ENCODE measurements at regions not wholly inside any gene's neighbourhood (a gene's known extent, or its start where the extent isn't known, plus 50 kb on each side); places are given as distances from the start of the nearest gene placed in this dataset.

- ATAC-seq (peak; percentile 85), DNase-seq (peak; percentile 37)
- Histone ChIP-seq H4K20me1 (ENCODE audit: low read length) (no peaks in the 10 kb centered on the region), H3F3A (ENCODE audit: low read length, unreplicated experiment) (no peaks in the 10 kb centered on the region), H3K4me2 (ENCODE audit: low read length) (peak overlapping the region; percentile 20; the same call in 1 of the 2 replicates), H3K9ac (ENCODE audit: low read length) (no peak overlapping the region), H3K9me3 (ENCODE audit: low read length) (no peaks in the 10 kb centered on the region), H3K4me3 (ENCODE audit: low read length) (no peak overlapping the region), H3K79me2 (ENCODE audit: low read length) (no peaks in the 10 kb centered on the region), H3K9me2 (replicated peaks; ENCODE audit: low read length) (no peaks in the 10 kb centered on the region), H3K27me3 (ENCODE audit: low read length) (no peaks in the 10 kb centered on the region), H3K36me3 (ENCODE audit: low read depth, low read length) (no peaks in the 10 kb centered on the region), H2AFZ (ENCODE audit: low read length) (no peak overlapping the region), H3K27ac (ENCODE audit: low read length) (no peak overlapping the region), H3K4me1 (ENCODE audit: insufficient read depth, low read length) (peaks cover 9% of the 10 kb centered on the region; the same call in 1 of the 2 replicates)
- TF ChIP-seq CTCF (conservative IDR thresholded peaks at IDR 0.05; ENCODE audit: low read depth, low read length) = no peak
- TF ChIP-seq EZH2 (IDR thresholded peaks at IDR 0.05; ENCODE audit: low read length, unreplicated experiment) = no peak
- no peak for TF ChIP-seq EZH2phosphoT487 (IDR thresholded peaks at IDR 0.05; ENCODE audit: borderline replicate concordance, low read length)
- ChIA-PET CTCF (interaction anchor here (0.6 kb wide), 1 partner anchor 154 kb away, joined by 3 read pairs; no protein-coding TSS in a partner anchor), POLR2A (ENCODE audit: unreplicated experiment) (interaction anchor here (0.6 to 0.8 kb wide), 2 partner anchors 83 to 1077 kb away, joined by 6 to 7 read pairs; no protein-coding TSS in a partner anchor)
- intact Hi-C loops (cut with micrococcal nuclease) = no loop called here
- BruUV-seq (replicated peaks) = no TSS peak
Measured at GRCh38 chr7:12137283-12137682, 73.8 kb upstream of the TMEM106B start.

GRCh38 chr7:12138421-12138820 lies 72.7 kb upstream of the TMEM106B start:
- TF ChIP-seq EZH2 (IDR thresholded peaks at IDR 0.05; ENCODE audit: low read length, unreplicated experiment) = no peak
- no peak for TF ChIP-seq EZH2phosphoT487 (IDR thresholded peaks at IDR 0.05; ENCODE audit: borderline replicate concordance, low read length)
- no peak for TF ChIP-seq CTCF (conservative IDR thresholded peaks at IDR 0.05; ENCODE audit: low read depth, low read length)
- ATAC-seq = no peak

GRCh38 chr7:12139416-12139815 lies 71.7 kb upstream of the TMEM106B start:
- Histone ChIP-seq H3K79me2 (ENCODE audit: low read length) (no peaks in the 10 kb centered on the region), H3K36me3 (ENCODE audit: low read depth, low read length) (no peaks in the 10 kb centered on the region), H4K20me1 (ENCODE audit: low read length) (no peaks in the 10 kb centered on the region), H3K4me2 (ENCODE audit: low read length) (no peak overlapping the region), H3K4me3 (ENCODE audit: low read length) (no peak overlapping the region), H3K9ac (ENCODE audit: low read length) (no peak overlapping the region), H3F3A (ENCODE audit: low read length, unreplicated experiment) (no peaks in the 10 kb centered on the region), H3K27me3 (ENCODE audit: low read length) (no peaks in the 10 kb centered on the region), H3K9me2 (replicated peaks; ENCODE audit: low read length) (no peaks in the 10 kb centered on the region), H3K9me3 (ENCODE audit: low read length) (no peaks in the 10 kb centered on the region), H2AFZ (ENCODE audit: low read length) (no peak overlapping the region), H3K27ac (ENCODE audit: low read length) (no peak overlapping the region), H3K4me1 (ENCODE audit: insufficient read depth, low read length) (peaks cover 9% of the 10 kb centered on the region; the same call in 1 of the 2 replicates)
- TF ChIP-seq EZH2 (IDR thresholded peaks at IDR 0.05; ENCODE audit: low read length, unreplicated experiment) (no peak), EZH2phosphoT487 (IDR thresholded peaks at IDR 0.05; ENCODE audit: borderline replicate concordance, low read length) (no peak), CTCF (conservative IDR thresholded peaks at IDR 0.05; ENCODE audit: low read depth, low read length) (no peak)
- intact Hi-C loops (cut with micrococcal nuclease) = no loop called here
- ChIA-PET POLR2A (ENCODE audit: unreplicated experiment) (no interaction called here), CTCF (no interaction called here)
- DNase-seq (peak; percentile 32), ATAC-seq (peak; percentile 59)
- BruUV-seq (replicated peaks) = no TSS peak

More at GRCh38 chr7:12138421-12138820, 72.7 kb upstream of the TMEM106B start:
- POLR2A ChIA-PET (ENCODE audit: unreplicated experiment) = no interaction called here
- CTCF ChIA-PET = no interaction called here
- no peak for DNase-seq
- H4K20me1 ChIP-seq (ENCODE audit: low read length) = no peaks in the 10 kb centered on the region
- intact Hi-C loops (cut with micrococcal nuclease) = no loop called here
- no peak overlapping the region for H2AFZ ChIP-seq (ENCODE audit: low read length)
- no peak overlapping the region for H3K9ac ChIP-seq (ENCODE audit: low read length)
- H3F3A ChIP-seq (ENCODE audit: low read length, unreplicated experiment) = no peaks in the 10 kb centered on the region
- no peaks in the 10 kb centered on the region for H3K9me2 ChIP-seq (replicated peaks; ENCODE audit: low read length)
- no peaks in the 10 kb centered on the region for H3K9me3 ChIP-seq (ENCODE audit: low read length)
- H3K36me3 ChIP-seq (ENCODE audit: low read depth, low read length) = no peaks in the 10 kb centered on the region
- no peak overlapping the region for H3K4me3 ChIP-seq (ENCODE audit: low read length)
- H3K4me2 ChIP-seq (ENCODE audit: low read length) = no peak overlapping the region
- H3K27ac ChIP-seq (ENCODE audit: low read length) = no peak overlapping the region
- H3K4me1 ChIP-seq (ENCODE audit: insufficient read depth, low read length) = peaks cover 9% of the 10 kb centered on the region; the same call in 1 of the 2 replicates
- no peaks in the 10 kb centered on the region for H3K79me2 ChIP-seq (ENCODE audit: low read length)
- H3K27me3 ChIP-seq (ENCODE audit: low read length) = no peaks in the 10 kb centered on the region
- BruUV-seq (replicated peaks) = no TSS peak

All from PC-3 (cell line).